Karpas-422 (cell line): ENCODE measurements at regions not wholly inside any gene's neighbourhood (a gene's known extent, or its start where the extent isn't known, plus 50 kb on each side); places are given as distances from the start of the nearest gene placed in this dataset.

Source experiments
- DNase-seq: peaks from one replicate; pipeline ENCODE4 v3.0.0-alpha.2; 2015
- H2AFZ ChIP-seq: fragments of 200-600 bp; sonication (generic); 2 replicates; pipeline ENCODE4 v1.6.1; 2014; ENCODE audit warnings: antibody characterized with exemption, low read length, mixed read lengths
- H3K27ac ChIP-seq: fragments of 200-600 bp; sonication (generic); 2 replicates; pipeline ENCODE4 v1.5.1; 2014; ENCODE audit warnings: mild to moderate bottlenecking, low read length, moderate library complexity
- H3K27me3 ChIP-seq: fragments of 200-600 bp; sonication (generic); 2 replicates; pipeline ENCODE4 v1.6.1; 2014; ENCODE audit warnings: low read length, mixed read lengths
- H3K36me3 ChIP-seq: fragments of 200-600 bp; sonication (generic); 2 replicates; pipeline ENCODE4 v1.6.1; 2014; ENCODE audit warnings: low read length, mixed read lengths; ENCODE audit not compliant: insufficient read depth
- H3K4me1 ChIP-seq: fragments of 200-600 bp; sonication (generic); 2 replicates; pipeline ENCODE4 v1.6.1; 2014; ENCODE audit warnings: mild to moderate bottlenecking, low read length, mixed read lengths
- H3K4me2 ChIP-seq: fragments of 200-600 bp; sonication (generic); 2 replicates; pipeline ENCODE4 v1.6.1; 2014; ENCODE audit warnings: low read length, low read depth, mild to moderate bottlenecking; ENCODE audit not compliant: poor library complexity, severe bottlenecking
- H3K4me3 ChIP-seq: fragments of 200-600 bp; sonication (generic); 2 replicates; pipeline ENCODE4 v1.5.1; 2014; ENCODE audit warnings: mild to moderate bottlenecking, antibody characterized with exemption, low read length, mixed read lengths
- H3K79me2 ChIP-seq: fragments of 200-600 bp; sonication (generic); 2 replicates; pipeline ENCODE4 v1.6.1; 2014; ENCODE audit warnings: mild to moderate bottlenecking, low read length, mixed read lengths
- H3K9ac ChIP-seq: fragments of 200-600 bp; sonication (generic); 2 replicates; pipeline ENCODE4 v1.6.0; 2014; ENCODE audit warnings: low read length
- H3K9me2 ChIP-seq: fragments of 200-600 bp; sonication (generic), shearing (Covaris generic); replicated peaks from 2 replicates; pipeline ENCODE4 v1.6.0; 2014; ENCODE audit warnings: mild to moderate bottlenecking, low read length, moderate library complexity; ENCODE audit not compliant: insufficient read depth
- H3K9me3 ChIP-seq: fragments of 300-700, 200-600 bp; sonication (generic); 2 replicates; pipeline ENCODE4 v1.6.1; 2014; ENCODE audit warnings: low read length, mixed read lengths
- H4K20me1 ChIP-seq: fragments of 200-600 bp; sonication (generic); 2 replicates; pipeline ENCODE4 v1.6.1; 2014; ENCODE audit warnings: mild to moderate bottlenecking, antibody characterized with exemption, low read length, low read depth; ENCODE audit not compliant: insufficient read depth

DNA sequence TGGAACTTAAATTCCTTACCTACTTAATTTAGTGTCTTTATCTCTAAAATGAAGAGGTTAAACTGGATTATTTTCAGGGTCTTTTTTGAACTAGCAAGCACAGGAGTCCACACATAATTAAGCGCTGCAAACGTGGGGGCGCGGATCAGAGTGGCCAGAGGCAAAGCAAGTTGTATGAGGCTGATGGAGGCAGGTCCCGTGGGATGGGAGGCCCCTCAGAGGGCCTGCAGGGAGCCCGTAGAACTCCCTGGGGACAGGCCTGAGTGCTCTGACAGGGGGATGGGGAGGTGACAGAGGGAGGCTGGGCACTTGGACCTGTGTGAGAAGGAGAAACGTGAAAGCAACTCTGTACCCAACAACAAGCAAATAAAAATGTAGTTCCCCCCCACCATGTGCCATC, 177.8 kb downstream of the ACKR3 start:
- Histone ChIP-seq H3K9me3 (no peaks in the 10 kb centered on the region), H3K4me3 (no peak overlapping the region), H3K27me3 (no peaks in the 10 kb centered on the region), H3K4me2 (no peak overlapping the region), H3K9me2 (no peaks in the 10 kb centered on the region), H3K36me3 (no peaks in the 10 kb centered on the region), H4K20me1 (no peaks in the 10 kb centered on the region), H3K79me2 (no peaks in the 10 kb centered on the region), H3K4me1 (peaks cover 12% of the 10 kb centered on the region), H3K27ac (no peak overlapping the region), H3K9ac (no peak overlapping the region), H2AFZ (no peak overlapping the region)
- DNase-seq = no peak

DNA sequence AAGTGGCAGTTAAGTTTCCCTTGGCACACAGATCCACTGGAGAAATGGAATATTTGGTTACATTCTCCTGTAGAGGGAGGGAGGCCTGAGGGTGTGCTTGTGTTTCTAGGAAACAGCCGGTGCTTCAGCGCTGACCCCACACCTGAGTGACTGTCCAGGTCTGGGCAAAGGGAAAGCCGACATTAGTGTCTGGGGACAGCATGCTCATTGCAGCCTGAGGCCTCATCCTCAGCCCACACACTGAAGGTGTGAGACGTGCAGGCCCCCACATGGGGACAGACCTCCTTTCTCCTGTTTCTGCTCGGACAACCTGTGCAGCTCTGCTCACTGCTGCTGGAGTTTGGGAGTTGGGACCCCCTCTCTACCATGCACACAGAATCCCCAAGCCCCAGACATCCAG, 178.3 kb downstream of the ACKR3 start:
- H4K20me1 ChIP-seq = no peaks in the 10 kb centered on the region
- no peak overlapping the region for H3K4me3 ChIP-seq
- H3K4me2 ChIP-seq = no peak overlapping the region
- no peak overlapping the region for H3K9ac ChIP-seq
- H2AFZ ChIP-seq = no peak overlapping the region
- DNase-seq = no peak
- no peaks in the 10 kb centered on the region for H3K9me3 ChIP-seq
- no peaks in the 10 kb centered on the region for H3K9me2 ChIP-seq
- H3K4me1 ChIP-seq = peaks cover 12% of the 10 kb centered on the region
- no peak overlapping the region for H3K27ac ChIP-seq
- no peaks in the 10 kb centered on the region for H3K79me2 ChIP-seq
- H3K27me3 ChIP-seq = no peaks in the 10 kb centered on the region
- H3K36me3 ChIP-seq = no peaks in the 10 kb centered on the region

- Histone ChIP-seq H3K9ac (no peak overlapping the region), H3K36me3 (no peaks in the 10 kb centered on the region), H3K27me3 (no peaks in the 10 kb centered on the region), H3K4me3 (no peak overlapping the region), H3K4me1 (peaks cover 12% of the 10 kb centered on the region), H3K79me2 (no peaks in the 10 kb centered on the region), H3K4me2 (no peak overlapping the region), H2AFZ (no peak overlapping the region), H4K20me1 (no peaks in the 10 kb centered on the region), H3K27ac (no peak overlapping the region), H3K9me3 (no peaks in the 10 kb centered on the region), H3K9me2 (no peaks in the 10 kb centered on the region)
- no peak for DNase-seq
Measured at GRCh38 chr2:236748385-236748784, 178.8 kb downstream of the ACKR3 start.

- no peaks in the 10 kb centered on the region for H3K9me3 ChIP-seq
- no peaks in the 10 kb centered on the region for H3K27me3 ChIP-seq
- no peak overlapping the region for H3K27ac ChIP-seq
- no peak for DNase-seq
- H3K36me3 ChIP-seq = no peaks in the 10 kb centered on the region
- H2AFZ ChIP-seq = no peak overlapping the region
- no peaks in the 10 kb centered on the region for H3K79me2 ChIP-seq
- no peak overlapping the region for H3K9ac ChIP-seq
- no peaks in the 10 kb centered on the region for H4K20me1 ChIP-seq
- no peak overlapping the region for H3K4me2 ChIP-seq
- no peak overlapping the region for H3K4me3 ChIP-seq
- H3K4me1 ChIP-seq = peaks cover 12% of the 10 kb centered on the region
- no peaks in the 10 kb centered on the region for H3K9me2 ChIP-seq
Measured at GRCh38 chr2:236748801-236749200, 179.2 kb downstream of the ACKR3 start.

GRCh38 chr2:236749346-236749745, 179.7 kb downstream of the ACKR3 start:
- no peak overlapping the region for H3K4me3 ChIP-seq

GRCh38 chr2:236752096-236752495, 182.5 kb downstream of the ACKR3 start:
- no peak for DNase-seq
- no peak overlapping the region for H3K27ac ChIP-seq
- peaks cover 5% of the 10 kb centered on the region; the same call in 1 of the 2 replicates for H3K4me1 ChIP-seq
- H3K27me3 ChIP-seq = no peaks in the 10 kb centered on the region
- H3K9me3 ChIP-seq = no peaks in the 10 kb centered on the region
- no peaks in the 10 kb centered on the region for H4K20me1 ChIP-seq
- no peak overlapping the region for H3K4me3 ChIP-seq
- H3K79me2 ChIP-seq = no peaks in the 10 kb centered on the region
- H3K9ac ChIP-seq = no peak overlapping the region
- H2AFZ ChIP-seq = no peak overlapping the region
- H3K9me2 ChIP-seq = no peaks in the 10 kb centered on the region
- H3K36me3 ChIP-seq = no peaks in the 10 kb centered on the region
- H3K4me2 ChIP-seq = no peak overlapping the region

More at GRCh38 chr2:236749346-236749745, 179.7 kb downstream of the ACKR3 start:
- Histone ChIP-seq H3K9me3 (no peaks in the 10 kb centered on the region), H3K27ac (no peak overlapping the region), H3K36me3 (no peaks in the 10 kb centered on the region), H3K27me3 (no peaks in the 10 kb centered on the region), H2AFZ (no peak overlapping the region), H3K9me2 (no peaks in the 10 kb centered on the region), H3K9ac (no peak overlapping the region), H3K79me2 (no peaks in the 10 kb centered on the region), H3K4me1 (peaks cover 12% of the 10 kb centered on the region), H4K20me1 (no peaks in the 10 kb centered on the region), H3K4me2 (no peak overlapping the region)
- DNase-seq = no peak

DNA sequence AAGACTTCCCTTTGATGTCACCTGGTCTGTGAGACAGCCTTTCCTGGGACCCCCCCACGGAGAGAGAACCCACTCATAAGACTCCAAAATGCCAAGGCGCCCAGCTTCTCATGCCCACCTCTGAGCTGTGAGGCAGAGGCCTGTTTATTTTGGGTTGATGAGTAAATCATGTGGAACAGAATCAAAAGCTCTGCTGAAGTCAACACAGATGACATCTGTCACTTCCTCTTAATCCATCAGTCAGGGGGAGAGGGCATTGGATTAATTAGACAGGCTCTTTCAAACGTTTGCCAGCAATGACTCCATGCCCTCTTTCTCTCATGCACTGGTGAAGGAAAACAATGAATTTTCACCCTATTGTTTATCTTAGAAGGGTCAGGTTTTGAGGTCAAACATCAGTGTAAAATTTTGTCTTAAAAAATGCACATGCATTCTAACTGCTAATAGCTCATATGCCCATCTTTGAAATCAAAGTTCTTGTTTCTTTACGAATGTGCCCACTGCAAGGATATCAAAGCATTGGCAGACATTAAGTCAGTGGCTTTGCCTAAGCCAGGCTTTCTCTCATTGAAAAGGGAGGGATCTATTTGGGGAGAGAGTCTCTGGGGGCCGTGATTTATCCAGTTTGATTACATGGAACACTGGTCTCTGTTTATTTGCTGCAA, 184.1 kb downstream of the ACKR3 start:
- Histone ChIP-seq H4K20me1 (no peaks in the 10 kb centered on the region), H3K4me3 (no peak overlapping the region), H3K4me1 (no peaks in the 10 kb centered on the region; the same call in 1 of the 2 replicates), H3K9me2 (no peaks in the 10 kb centered on the region), H3K9me3 (no peaks in the 10 kb centered on the region), H3K27ac (no peak overlapping the region), H3K36me3 (no peaks in the 10 kb centered on the region), H3K9ac (no peak overlapping the region), H2AFZ (no peak overlapping the region), H3K79me2 (no peaks in the 10 kb centered on the region), H3K27me3 (no peaks in the 10 kb centered on the region), H3K4me2 (no peak overlapping the region)
- DNase-seq = no peak

- Histone ChIP-seq H3K9ac (no peak overlapping the region), H3K4me2 (no peak overlapping the region), H3K9me3 (no peaks in the 10 kb centered on the region), H3K27me3 (no peaks in the 10 kb centered on the region), H3K27ac (no peak overlapping the region), H3K79me2 (no peaks in the 10 kb centered on the region), H3K36me3 (no peaks in the 10 kb centered on the region), H3K4me1 (no peaks in the 10 kb centered on the region; the same call in 1 of the 2 replicates), H4K20me1 (no peaks in the 10 kb centered on the region), H3K4me3 (no peak overlapping the region), H2AFZ (no peak overlapping the region), H3K9me2 (no peaks in the 10 kb centered on the region)
- no peak for DNase-seq
Measured at GRCh38 chr2:236754271-236754944, 184.8 kb downstream of the ACKR3 start.
